ENCODE measurements at regions not wholly inside any gene's neighbourhood (a gene's known extent, or its start where the extent isn't known, plus 50 kb on each side); places are given as distances from the start of the nearest gene placed in this dataset.

- TF ChIP-seq POLR2A (IDR thresholded peaks at IDR 0.05; ENCODE audit: low read depth, low read length) (no peak), TAF1 (IDR thresholded peaks at IDR 0.05; ENCODE audit: borderline replicate concordance, low read depth, low read length) (no peak)
Measured at GRCh38 chr1:217063172-217063908, 340.1 kb upstream of the ESRRG start.

Measured in GM12892 (cell line).